BJ (cell line): ENCODE measurements at regions not wholly inside any gene's neighbourhood (a gene's known extent, or its start where the extent isn't known, plus 50 kb on each side); places are given as distances from the start of the nearest gene placed in this dataset.

Experiments
- CTCF ChIA-PET: fragments of 350-600 bp; formaldehyde crosslinking; extraction: SDS; loops from one replicate; lab custom pipeline; 2021; ENCODE audit warnings: antibody characterized with exemption, inconsistent platforms; lab: Yijun Ruan, JAX
- POLR2A ChIA-PET: fragments of 300-600 bp; sonication (Branson Sonifier 250); formaldehyde crosslinking; extraction: SDS; loops from one replicate; lab custom pipeline; 2021; ENCODE audit warnings: antibody characterized with exemption; lab: Charles Lee
- DNase-seq: peaks from one replicate; pipeline ENCODE4 v3.0.0-alpha.2; 2011; ENCODE audit warnings: low read depth
- H3K27me3 ChIP-seq: 2 replicates; pipeline ENCODE4 v1.6.0; 2011; ENCODE audit warnings: low read length; ENCODE audit not compliant: control insufficient read depth, insufficient read depth
- H3K36me3 ChIP-seq: 2 replicates; pipeline ENCODE4 v1.5.1; 2011; ENCODE audit warnings: low read length; ENCODE audit not compliant: control insufficient read depth, insufficient read depth
- H3K4me3 ChIP-seq: 2 replicates; pipeline ENCODE4 v1.5.1; 2011; ENCODE audit warnings: low read depth, mild to moderate bottlenecking, control low read depth, low read length
- TF ChIP-seq, protein P1 (sequence below): IDR thresholded peaks from 2 replicates; pipeline ENCODE4 v1.5.1; 2011; ENCODE audit warnings: low read depth, mild to moderate bottlenecking, control low read depth, inconsistent platforms, low read length, moderate library complexity; ENCODE audit not compliant: insufficient read depth

DNA sequence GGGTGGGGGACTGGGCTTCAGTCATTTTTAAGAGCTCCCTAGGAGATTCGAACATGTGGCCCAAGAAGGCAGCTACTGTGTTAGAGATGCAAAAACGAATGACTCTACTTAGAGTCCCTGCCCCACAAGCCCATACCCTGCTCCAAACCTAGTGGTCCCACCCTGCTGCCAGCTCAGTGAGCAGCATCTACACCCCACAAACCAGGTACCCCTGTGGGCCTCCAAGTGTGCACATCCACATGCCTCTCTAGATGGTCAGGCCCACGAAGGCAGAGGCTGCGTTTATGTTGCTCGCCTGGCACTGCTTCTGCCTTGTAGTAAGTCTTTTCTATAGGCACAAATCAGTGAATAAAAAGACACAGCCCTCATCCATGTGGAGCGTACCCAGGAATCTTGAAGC is 112.6 kb downstream of the PDCL3 start:
- H3K4me3 ChIP-seq: no peak overlapping the region
- peaks cover 14% of the 10 kb centered on the region for H3K27me3 ChIP-seq
- POLR2A ChIA-PET: no interaction called here
- CTCF ChIA-PET: interaction anchor here (1.0 kb wide), 1 partner anchor 516 kb away, joined by 3 read pairs; no protein-coding TSS in a partner anchor
- H3K36me3 ChIP-seq: no peaks in the 10 kb centered on the region
- no peak for DNase-seq
- TF ChIP-seq, protein P1, sequence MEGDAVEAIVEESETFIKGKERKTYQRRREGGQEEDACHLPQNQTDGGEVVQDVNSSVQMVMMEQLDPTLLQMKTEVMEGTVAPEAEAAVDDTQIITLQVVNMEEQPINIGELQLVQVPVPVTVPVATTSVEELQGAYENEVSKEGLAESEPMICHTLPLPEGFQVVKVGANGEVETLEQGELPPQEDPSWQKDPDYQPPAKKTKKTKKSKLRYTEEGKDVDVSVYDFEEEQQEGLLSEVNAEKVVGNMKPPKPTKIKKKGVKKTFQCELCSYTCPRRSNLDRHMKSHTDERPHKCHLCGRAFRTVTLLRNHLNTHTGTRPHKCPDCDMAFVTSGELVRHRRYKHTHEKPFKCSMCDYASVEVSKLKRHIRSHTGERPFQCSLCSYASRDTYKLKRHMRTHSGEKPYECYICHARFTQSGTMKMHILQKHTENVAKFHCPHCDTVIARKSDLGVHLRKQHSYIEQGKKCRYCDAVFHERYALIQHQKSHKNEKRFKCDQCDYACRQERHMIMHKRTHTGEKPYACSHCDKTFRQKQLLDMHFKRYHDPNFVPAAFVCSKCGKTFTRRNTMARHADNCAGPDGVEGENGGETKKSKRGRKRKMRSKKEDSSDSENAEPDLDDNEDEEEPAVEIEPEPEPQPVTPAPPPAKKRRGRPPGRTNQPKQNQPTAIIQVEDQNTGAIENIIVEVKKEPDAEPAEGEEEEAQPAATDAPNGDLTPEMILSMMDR: no peak

DNA sequence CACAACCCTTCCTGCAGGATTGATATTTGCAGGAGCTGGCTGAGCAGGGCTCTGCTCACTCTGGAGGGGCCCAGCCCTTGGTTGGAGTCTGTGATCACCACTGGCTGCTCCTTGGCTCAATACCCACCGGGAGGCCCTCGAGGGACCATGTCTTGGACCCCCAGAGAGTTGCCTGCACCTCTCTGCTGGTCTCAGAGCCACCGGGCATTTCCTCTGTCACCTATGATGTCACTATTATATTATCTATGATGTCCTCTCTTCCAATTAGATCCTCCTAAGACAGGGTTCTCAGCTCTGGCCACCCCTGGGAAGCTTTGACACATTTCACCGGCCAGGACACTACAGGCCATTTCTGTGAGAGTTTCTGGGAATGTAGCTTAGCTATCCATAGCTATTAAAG is 113.1 kb downstream of the PDCL3 start:
- peaks cover 14% of the 10 kb centered on the region for H3K27me3 ChIP-seq
- TF ChIP-seq, protein P1: no peak
- ChIA-PET POLR2A (no interaction called here), CTCF (interaction anchor here (0.9 to 1.0 kb wide), 2 partner anchors 11 to 516 kb away, joined by 3 to 4 read pairs; no protein-coding TSS in a partner anchor)
- no peak overlapping the region for H3K4me3 ChIP-seq
- no peak for DNase-seq
- no peaks in the 10 kb centered on the region for H3K36me3 ChIP-seq

DNA sequence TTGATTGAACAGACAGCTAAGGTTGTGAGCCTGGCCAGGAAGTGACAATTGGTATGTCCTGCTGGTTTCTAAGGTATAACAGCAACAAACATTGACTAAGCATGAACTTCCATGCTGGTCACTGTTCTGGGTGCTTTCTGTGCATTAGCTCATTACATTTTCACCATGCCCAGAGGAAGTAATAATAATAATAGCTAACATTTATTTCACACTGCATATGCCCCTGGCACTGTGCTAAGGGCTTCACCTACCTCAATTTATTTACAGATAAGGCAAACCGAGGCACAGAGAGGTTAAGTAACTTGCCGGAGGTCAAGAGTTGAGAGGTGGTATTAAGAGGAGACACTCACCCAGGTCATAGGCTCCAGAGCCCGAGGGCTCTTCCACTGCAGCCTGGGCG is 113.6 kb downstream of the PDCL3 start:
- no peaks in the 10 kb centered on the region for H3K36me3 ChIP-seq
- POLR2A ChIA-PET: no interaction called here
- no peak overlapping the region for H3K4me3 ChIP-seq
- DNase-seq: no peak
- TF ChIP-seq, protein P1: no peak
- peaks cover 14% of the 10 kb centered on the region for H3K27me3 ChIP-seq
- CTCF ChIA-PET: interaction anchor here (0.9 to 1.0 kb wide), 2 partner anchors 10 to 515 kb away, joined by 3 to 4 read pairs; no protein-coding TSS in a partner anchor

DNA sequence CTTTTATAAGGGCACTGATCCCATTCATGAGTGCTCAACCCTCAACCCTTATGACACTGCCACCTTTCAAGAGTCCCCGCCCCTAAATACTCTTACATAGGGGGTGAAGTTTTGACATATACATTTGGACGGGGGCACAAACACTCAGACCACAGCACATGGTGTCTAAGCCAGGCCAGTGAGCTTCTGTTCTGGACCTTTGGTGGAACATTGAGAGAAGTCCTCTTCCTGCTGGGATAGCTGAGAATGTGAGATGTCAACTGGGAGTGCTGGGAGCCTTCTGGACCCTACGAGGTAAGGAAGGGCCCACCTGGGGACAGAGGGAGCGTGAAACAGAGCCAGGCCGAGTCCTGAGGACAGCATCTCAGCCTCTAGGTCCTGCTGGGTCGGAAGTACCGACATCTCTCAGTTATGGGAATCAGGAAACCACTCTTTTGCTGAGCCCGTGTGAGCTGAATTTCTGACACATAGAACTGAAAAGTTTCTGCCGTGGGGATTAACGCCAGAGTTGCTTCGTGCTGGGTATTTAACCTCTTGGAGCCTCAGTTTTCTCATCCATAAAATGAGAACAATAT is 114.9 kb downstream of the PDCL3 start:
- POLR2A ChIA-PET: no interaction called here
- Histone ChIP-seq H3K27me3 (peaks cover 16% of the 10 kb centered on the region), H3K36me3 (no peaks in the 10 kb centered on the region), H3K4me3 (no peak overlapping the region)
- DNase-seq: no peak
- TF ChIP-seq, protein P1: no peak
- CTCF ChIA-PET: no interaction called here

DNA sequence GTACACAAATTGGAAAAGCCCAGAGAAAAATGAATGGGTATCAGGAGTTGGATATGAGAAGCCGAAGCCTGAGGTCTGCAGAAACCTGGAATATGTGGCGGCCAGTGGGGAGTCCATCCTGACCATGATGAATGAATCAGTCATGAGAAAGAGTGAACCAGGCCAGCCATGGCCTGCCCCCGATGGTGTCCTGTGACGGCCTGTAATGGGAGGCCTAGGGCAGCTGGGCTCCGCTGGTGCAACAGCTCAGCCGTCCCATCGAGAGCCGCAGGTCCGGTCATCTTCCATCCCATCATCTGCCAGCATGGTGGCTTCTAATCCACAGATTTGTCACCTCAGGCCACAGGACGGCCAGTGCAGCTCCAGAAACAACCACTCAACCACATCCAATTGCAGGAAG is 116.4 kb downstream of the PDCL3 start:
- POLR2A ChIA-PET: no interaction called here

More for the DNA sequence above, 116.4 kb downstream of the PDCL3 start:
- CTCF ChIA-PET: no interaction called here
- H3K27me3 ChIP-seq: peaks cover 13% of the 10 kb centered on the region
- DNase-seq: no peak
- H3K4me3 ChIP-seq: no peak overlapping the region
- TF ChIP-seq, protein P1: no peak
- H3K36me3 ChIP-seq: no peaks in the 10 kb centered on the region
